Cerebellar cortex (tissue), 1 donor: ENCODE measurements at regions not wholly inside any gene's neighbourhood (a gene's known extent, or its start where the extent isn't known, plus 50 kb on each side); places are given as distances from the start of the nearest gene placed in this dataset.

ENCODE experiments used
- DNase-seq: peaks from one replicate; pipeline ENCODE4 v3.0.0-alpha.2; 2015; ENCODE audit warnings: low spot score

- no peak for DNase-seq
Observed at GRCh38 chr10:123455861-123456260, 210.3 kb upstream of the GPR26 start.

- no peak for DNase-seq
Observed at GRCh38 chr10:123458933-123459332, 207.2 kb upstream of the GPR26 start.

- DNase-seq: no peak
Observed at GRCh38 chr10:123459371-123460091, 206.6 kb upstream of the GPR26 start.

- DNase-seq: no peak
Observed at GRCh38 chr10:123462246-123462645, 203.9 kb upstream of the GPR26 start.

GRCh38 chr10:123462756-123463155 is 203.4 kb upstream of the GPR26 start:
- no peak for DNase-seq

- no peak for DNase-seq
Observed at GRCh38 chr10:123463181-123463580, 203.0 kb upstream of the GPR26 start.

GRCh38 chr10:123463698-123464097 is 202.5 kb upstream of the GPR26 start:
- no peak for DNase-seq

- DNase-seq: no peak
Observed at GRCh38 chr10:123464430-123465323, 201.5 kb upstream of the GPR26 start.

- no peak for DNase-seq
Observed at GRCh38 chr10:123470336-123470921, 195.7 kb upstream of the GPR26 start.

- no peak for DNase-seq
Observed at GRCh38 chr10:123471811-123472210, 194.3 kb upstream of the GPR26 start.

- DNase-seq: no peak
Observed at GRCh38 chr10:123472606-123473005, 193.5 kb upstream of the GPR26 start.

GRCh38 chr10:123474700-123475099 is 191.5 kb upstream of the GPR26 start:
- DNase-seq: no peak

- no peak for DNase-seq
Observed at GRCh38 chr10:123475466-123475865, 190.7 kb upstream of the GPR26 start.

- no peak for DNase-seq
Observed at GRCh38 chr10:123478116-123478515, 188.0 kb upstream of the GPR26 start.

GRCh38 chr10:123479640-123480039 is 186.5 kb upstream of the GPR26 start:
- no peak for DNase-seq

GRCh38 chr10:123480344-123480743 is 185.8 kb upstream of the GPR26 start:
- no peak for DNase-seq

GRCh38 chr10:123480845-123481244 is 185.3 kb upstream of the GPR26 start:
- no peak for DNase-seq

- DNase-seq: no peak
Observed at GRCh38 chr10:123484722-123485121, 181.4 kb upstream of the GPR26 start.

GRCh38 chr10:123485341-123485960 is 180.7 kb upstream of the GPR26 start:
- no peak for DNase-seq

- DNase-seq: no peak
Observed at GRCh38 chr10:123488436-123488835, 177.7 kb upstream of the GPR26 start.

GRCh38 chr10:123491364-123491763 is 174.8 kb upstream of the GPR26 start:
- DNase-seq: no peak

- DNase-seq: no peak
Observed at GRCh38 chr10:123492016-123492415, 174.1 kb upstream of the GPR26 start.
